BLaER1 (cell line): ENCODE measurements at regions not wholly inside any gene's neighbourhood (a gene's known extent, or its start where the extent isn't known, plus 50 kb on each side); places are given as distances from the start of the nearest gene placed in this dataset.
"Not testable (repeated sequence)": the region's sequence is repeated elsewhere in the genome, so short reads cannot be mapped to it uniquely, and the experiment has no call there.

Source experiments
- H3K27ac ChIP-seq: shearing (Covaris generic); formaldehyde crosslinking; 2 replicates; pipeline ENCODE4 v1.8.1; 2022
- H3K27me3 ChIP-seq: shearing (Covaris generic); formaldehyde crosslinking; 2 replicates; pipeline ENCODE4 v1.8.1; 2022
- H3K36me3 ChIP-seq: shearing (Covaris generic); formaldehyde crosslinking; 2 replicates; pipeline ENCODE4 v1.8.1; 2022
- H3K4me1 ChIP-seq: shearing (Covaris generic); formaldehyde crosslinking; 2 replicates; pipeline ENCODE4 v1.8.1; 2022
- H3K4me2 ChIP-seq: shearing (Covaris generic); formaldehyde crosslinking; 2 replicates; pipeline ENCODE4 v1.8.1; 2022
- H3K4me3 ChIP-seq: shearing (Covaris generic); formaldehyde crosslinking; 2 replicates; pipeline ENCODE4 v1.8.1; 2022
- H3K9ac ChIP-seq: shearing (Covaris generic); formaldehyde crosslinking; 2 replicates; pipeline ENCODE4 v1.8.1; 2022
- H3K9me3 ChIP-seq: shearing (Covaris generic); formaldehyde crosslinking; 2 replicates; pipeline ENCODE4 v1.8.1; 2022
- H4K20me1 ChIP-seq: shearing (Covaris generic); formaldehyde crosslinking; 2 replicates; pipeline ENCODE4 v1.8.1; 2022
- Cebpa-rat ChIP-seq: shearing (Covaris generic); IDR thresholded peaks from 2 replicates; pipeline ENCODE4 v1.8.1; 2022

- Histone ChIP-seq H3K36me3 (no peaks in the 10 kb centered on the region), H3K4me3 (no peak overlapping the region), H4K20me1 (no peaks in the 10 kb centered on the region), H3K9ac (no peak overlapping the region), H3K27me3 (no peaks in the 10 kb centered on the region), H3K4me1 (no peaks in the 10 kb centered on the region), H3K27ac (no peak overlapping the region), H3K9me3 (peaks cover 7% of the 10 kb centered on the region; the same call in 1 of the 2 replicates), H3K4me2 (no peak overlapping the region)
- no peak for TF ChIP-seq Cebpa-rat
These were observed 62.9 kb upstream of the IPO5 start for GRCh38 chr13:97890573-97890972.

DNA sequence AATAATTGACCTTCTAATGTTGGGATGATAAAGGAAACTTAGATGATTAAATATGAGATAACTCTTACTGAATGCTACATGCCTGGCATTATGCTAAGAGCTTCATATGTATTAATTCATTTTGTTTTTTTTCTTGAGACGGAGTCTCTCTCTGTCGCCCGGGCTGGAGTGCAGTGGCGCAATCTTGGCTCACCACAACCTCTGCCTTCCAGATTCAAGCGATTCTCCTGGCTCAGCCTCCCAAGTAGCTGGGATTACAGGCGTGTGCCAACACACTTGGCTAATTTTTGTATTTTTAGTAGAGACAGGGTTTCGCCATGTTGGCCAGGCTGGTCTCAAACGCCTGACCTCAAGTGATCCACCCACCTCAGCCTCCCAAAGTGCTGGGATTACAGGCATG, 61.5 kb upstream of the IPO5 start:
- H3K4me3 ChIP-seq, H3K9me3 ChIP-seq, H3K4me1 ChIP-seq, H3K27me3 ChIP-seq, H4K20me1 ChIP-seq, H3K4me2 ChIP-seq, H3K36me3 ChIP-seq, H3K9ac ChIP-seq, H3K27ac ChIP-seq: not testable (repeated sequence)

GRCh38 chr13:97892717-97893116, 60.8 kb upstream of the IPO5 start:
- Histone ChIP-seq H3K27me3 (no peaks in the 10 kb centered on the region), H3K9me3 (peaks cover 7% of the 10 kb centered on the region; the same call in 1 of the 2 replicates), H3K36me3 (no peaks in the 10 kb centered on the region), H3K4me1 (no peaks in the 10 kb centered on the region), H3K9ac (no peak overlapping the region), H4K20me1 (no peaks in the 10 kb centered on the region), H3K27ac (no peak overlapping the region), H3K4me2 (no peak overlapping the region), H3K4me3 (no peak overlapping the region)
- no peak for TF ChIP-seq Cebpa-rat

DNA sequence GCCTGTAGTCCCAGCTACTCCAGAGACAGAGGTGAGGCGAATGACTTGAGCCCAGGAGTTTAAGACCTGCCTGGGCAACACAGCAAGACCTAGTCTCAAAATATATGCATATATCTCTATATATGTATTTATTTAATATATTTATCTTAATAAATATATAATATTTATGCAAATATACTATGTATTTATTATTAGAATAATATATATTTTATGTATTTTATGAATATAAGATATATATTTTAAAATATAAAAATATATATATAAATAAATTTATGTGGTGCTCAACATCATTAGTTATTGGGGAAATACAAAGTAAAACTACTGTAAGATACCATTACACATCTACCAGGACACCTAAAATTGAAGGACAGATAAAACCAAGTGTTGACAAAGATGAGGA, 58.1 kb upstream of the IPO5 start:
- Histone ChIP-seq H4K20me1 (no peaks in the 10 kb centered on the region), H3K36me3 (no peaks in the 10 kb centered on the region), H3K27ac (no peak overlapping the region), H3K27me3 (no peaks in the 10 kb centered on the region), H3K9me3 (peaks cover 7% of the 10 kb centered on the region; the same call in 1 of the 2 replicates), H3K4me2 (no peak overlapping the region), H3K4me3 (no peak overlapping the region), H3K4me1 (no peaks in the 10 kb centered on the region), H3K9ac (no peak overlapping the region)
- TF ChIP-seq Cebpa-rat = no peak

GRCh38 chr13:97896446-97896845, 57.0 kb upstream of the IPO5 start:
- H3K27ac ChIP-seq = no peak overlapping the region
- no peaks in the 10 kb centered on the region for H3K27me3 ChIP-seq
- H3K36me3 ChIP-seq = no peaks in the 10 kb centered on the region
- H3K4me1 ChIP-seq = no peaks in the 10 kb centered on the region
- no peak overlapping the region for H3K4me3 ChIP-seq
- H3K4me2 ChIP-seq = no peak overlapping the region
- peaks cover 7% of the 10 kb centered on the region; the same call in 1 of the 2 replicates for H3K9me3 ChIP-seq
- TF ChIP-seq Cebpa-rat = no peak
- no peaks in the 10 kb centered on the region for H4K20me1 ChIP-seq
- no peak overlapping the region for H3K9ac ChIP-seq

- H3K9ac ChIP-seq = no peak overlapping the region
- no peaks in the 10 kb centered on the region for H3K9me3 ChIP-seq
- no peaks in the 10 kb centered on the region for H3K36me3 ChIP-seq
- no peak for TF ChIP-seq Cebpa-rat
- no peak overlapping the region for H3K27ac ChIP-seq
- H3K27me3 ChIP-seq = no peaks in the 10 kb centered on the region
- H3K4me1 ChIP-seq = no peaks in the 10 kb centered on the region
- H4K20me1 ChIP-seq = no peaks in the 10 kb centered on the region
- no peak overlapping the region for H3K4me2 ChIP-seq
- H3K4me3 ChIP-seq = no peak overlapping the region
These were observed 51.8 kb upstream of the IPO5 start for GRCh38 chr13:97901716-97902115.
